ENCODE measurements at regions not wholly inside any gene's neighbourhood (a gene's known extent, or its start where the extent isn't known, plus 50 kb on each side); places are given as distances from the start of the nearest gene placed in this dataset.

DNA sequence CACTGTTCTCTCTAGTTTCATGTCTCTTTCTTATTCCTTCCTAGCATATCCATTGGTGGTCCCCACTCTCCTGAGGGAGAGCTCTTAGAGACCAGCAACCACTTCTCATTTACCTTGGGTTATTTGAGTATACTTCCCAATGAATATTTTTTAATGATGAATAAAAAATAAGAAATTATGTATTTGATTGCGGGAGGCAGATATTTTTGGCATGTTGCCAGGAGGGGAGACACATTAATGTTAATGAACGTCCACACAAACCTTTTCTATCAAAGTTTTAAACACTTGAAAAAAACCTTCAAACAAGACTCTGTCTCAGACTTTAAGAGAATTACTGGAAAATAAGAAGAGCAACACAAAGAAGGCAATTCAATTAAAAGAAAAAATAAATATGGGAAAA, 260.6 kb upstream of the MAGI2 start:
- dilution Hi-C loops (cut with MboI; ENCODE audit: extremely low pct_ligation_motif_present, low sequenced_read_pairs): no loop called here
- CTCF ChIA-PET: no interaction called here
- no peak for TF ChIP-seq JUN (IDR thresholded peaks at IDR 0.05; ENCODE audit: borderline replicate concordance, insufficient read depth, insufficient read length, low read depth)
- no peak for TF ChIP-seq MYC (IDR thresholded peaks at IDR 0.05; ENCODE audit: low read depth, low read length)
- TF ChIP-seq, protein P1, sequence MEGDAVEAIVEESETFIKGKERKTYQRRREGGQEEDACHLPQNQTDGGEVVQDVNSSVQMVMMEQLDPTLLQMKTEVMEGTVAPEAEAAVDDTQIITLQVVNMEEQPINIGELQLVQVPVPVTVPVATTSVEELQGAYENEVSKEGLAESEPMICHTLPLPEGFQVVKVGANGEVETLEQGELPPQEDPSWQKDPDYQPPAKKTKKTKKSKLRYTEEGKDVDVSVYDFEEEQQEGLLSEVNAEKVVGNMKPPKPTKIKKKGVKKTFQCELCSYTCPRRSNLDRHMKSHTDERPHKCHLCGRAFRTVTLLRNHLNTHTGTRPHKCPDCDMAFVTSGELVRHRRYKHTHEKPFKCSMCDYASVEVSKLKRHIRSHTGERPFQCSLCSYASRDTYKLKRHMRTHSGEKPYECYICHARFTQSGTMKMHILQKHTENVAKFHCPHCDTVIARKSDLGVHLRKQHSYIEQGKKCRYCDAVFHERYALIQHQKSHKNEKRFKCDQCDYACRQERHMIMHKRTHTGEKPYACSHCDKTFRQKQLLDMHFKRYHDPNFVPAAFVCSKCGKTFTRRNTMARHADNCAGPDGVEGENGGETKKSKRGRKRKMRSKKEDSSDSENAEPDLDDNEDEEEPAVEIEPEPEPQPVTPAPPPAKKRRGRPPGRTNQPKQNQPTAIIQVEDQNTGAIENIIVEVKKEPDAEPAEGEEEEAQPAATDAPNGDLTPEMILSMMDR (IDR thresholded peaks at IDR 0.05; ENCODE audit: extremely low read depth in 1 of 2, insufficient read depth in 1 of 2, low read depth in 1 of 2, low read length in 2 of 2): no peak
- no peak for TF ChIP-seq MAX (IDR thresholded peaks at IDR 0.05; ENCODE audit: insufficient read depth, insufficient read length)
- no peak for TF ChIP-seq POLR2A (IDR thresholded peaks at IDR 0.05; ENCODE audit: low read depth, low read length)
- TF ChIP-seq FOS (IDR thresholded peaks at IDR 0.05; ENCODE audit: borderline replicate concordance, insufficient read depth, low read length): no peak
- TF ChIP-seq EZH2 (IDR thresholded peaks at IDR 0.05; ENCODE audit: borderline replicate concordance, low read depth, low read length, severe bottlenecking): no peak
- TF ChIP-seq GATA2 (IDR thresholded peaks at IDR 0.05; ENCODE audit: insufficient read depth, insufficient read length, low read depth, low read length): no peak
- no peak for TF ChIP-seq POLR2AphosphoS5 (IDR thresholded peaks at IDR 0.05; ENCODE audit: insufficient read depth, low read depth, low read length)
- Histone ChIP-seq H3K27ac (ENCODE audit: insufficient read depth, low read depth, low read length) (no peak overlapping the region), H3K4me3 (replicated peaks in 1 of 3; ENCODE audit: insufficient read depth in 1 of 3, low read depth in 1 of 3, low read length in 3 of 3) (no peak overlapping the region), H3K9me1 (replicated peaks; ENCODE audit: control insufficient read depth, extremely low read depth, insufficient read depth, low read length) (no peaks in the 10 kb centered on the region), H3K79me2 (ENCODE audit: control insufficient read depth, insufficient read depth, low read length) (no peaks in the 10 kb centered on the region), H3K9ac (replicated peaks; ENCODE audit: extremely low read depth, insufficient read depth, low read length) (no peak overlapping the region), H3K27me3 (ENCODE audit: control insufficient read depth in 2 of 2, insufficient read depth in 2 of 2, low read length in 2 of 2) (no peaks in the 10 kb centered on the region), H4K20me1 (replicated peaks; ENCODE audit: control insufficient read depth, extremely low read depth, insufficient read depth, low read length) (no peaks in the 10 kb centered on the region), H3K4me1 (ENCODE audit: control insufficient read depth, extremely low read depth, insufficient read depth, low read length) (peaks cover 3% of the 10 kb centered on the region), H3K4me2 (ENCODE audit: insufficient read depth, low read length) (no peak overlapping the region), H3K36me3 (ENCODE audit: control insufficient read depth in 2 of 2, extremely low read depth in 1 of 2, insufficient read depth in 2 of 2, low read length in 2 of 2) (no peaks in the 10 kb centered on the region), H2AFZ (ENCODE audit: low read depth, low read length) (no peak overlapping the region), H3K9me3 (replicated peaks; ENCODE audit: control insufficient read depth, insufficient read depth, low read length) (no peaks in the 10 kb centered on the region)
- no peak for DNase-seq (ENCODE audit: low read depth, low spot score)
- POLR2A ChIA-PET: no interaction called here
- no peak for FAIRE-seq
- intact Hi-C loops (cut with micrococcal nuclease): no loop called here
- no TSS peak for BruUV-seq (replicated peaks)

Data from endothelial cell of umbilical vein (primary cell).